ENCODE measurements at regions not wholly inside any gene's neighbourhood (a gene's known extent, or its start where the extent isn't known, plus 50 kb on each side); places are given as distances from the start of the nearest gene placed in this dataset.

DNA sequence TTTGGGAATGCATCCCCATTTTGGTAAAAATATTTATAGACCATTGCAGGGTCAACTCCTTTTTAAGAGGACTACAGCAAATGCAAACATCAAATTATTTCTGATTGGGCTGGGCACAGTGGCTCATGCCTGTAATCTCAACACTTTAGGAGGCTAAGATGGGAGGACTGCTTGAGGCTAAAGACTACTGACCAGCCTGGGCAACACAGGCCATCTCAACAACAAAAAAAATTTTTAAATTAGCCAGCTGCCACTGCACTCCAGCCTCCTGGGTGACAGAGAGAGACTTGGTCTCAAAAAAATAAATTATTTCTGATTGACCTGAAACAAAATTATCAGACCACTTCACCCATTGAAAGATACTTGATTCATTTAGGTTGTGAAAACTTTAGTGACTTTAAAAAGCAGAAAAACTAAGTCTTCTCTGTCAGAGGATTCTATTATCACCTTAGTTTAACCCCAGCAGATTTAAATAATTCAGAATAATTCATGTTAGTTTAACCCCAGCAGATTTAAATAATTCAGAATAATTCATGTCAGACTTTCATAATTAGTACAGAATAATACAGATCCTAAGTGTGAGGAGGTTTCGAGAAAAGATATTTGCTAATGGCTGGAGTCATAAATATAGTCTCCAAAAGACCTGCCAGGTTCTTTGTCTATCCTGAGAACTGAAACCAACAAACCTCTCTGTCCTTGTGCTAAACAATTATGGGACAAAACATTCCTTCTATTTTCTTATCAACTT lies 183.6 kb upstream of the STT3B start:
- H3K27me3 ChIP-seq, result no peaks in the 10 kb centered on the region
- H3K27ac ChIP-seq, result no peak overlapping the region
- DNase-seq, result no peak
- H3K9me3 ChIP-seq, result no peaks in the 10 kb centered on the region
- H3K4me3 ChIP-seq, result no peak overlapping the region
- H3K4me1 ChIP-seq, result no peaks in the 10 kb centered on the region
- intact Hi-C loops (cut with DNase I), result no loop called here
- TF ChIP-seq, protein P1, sequence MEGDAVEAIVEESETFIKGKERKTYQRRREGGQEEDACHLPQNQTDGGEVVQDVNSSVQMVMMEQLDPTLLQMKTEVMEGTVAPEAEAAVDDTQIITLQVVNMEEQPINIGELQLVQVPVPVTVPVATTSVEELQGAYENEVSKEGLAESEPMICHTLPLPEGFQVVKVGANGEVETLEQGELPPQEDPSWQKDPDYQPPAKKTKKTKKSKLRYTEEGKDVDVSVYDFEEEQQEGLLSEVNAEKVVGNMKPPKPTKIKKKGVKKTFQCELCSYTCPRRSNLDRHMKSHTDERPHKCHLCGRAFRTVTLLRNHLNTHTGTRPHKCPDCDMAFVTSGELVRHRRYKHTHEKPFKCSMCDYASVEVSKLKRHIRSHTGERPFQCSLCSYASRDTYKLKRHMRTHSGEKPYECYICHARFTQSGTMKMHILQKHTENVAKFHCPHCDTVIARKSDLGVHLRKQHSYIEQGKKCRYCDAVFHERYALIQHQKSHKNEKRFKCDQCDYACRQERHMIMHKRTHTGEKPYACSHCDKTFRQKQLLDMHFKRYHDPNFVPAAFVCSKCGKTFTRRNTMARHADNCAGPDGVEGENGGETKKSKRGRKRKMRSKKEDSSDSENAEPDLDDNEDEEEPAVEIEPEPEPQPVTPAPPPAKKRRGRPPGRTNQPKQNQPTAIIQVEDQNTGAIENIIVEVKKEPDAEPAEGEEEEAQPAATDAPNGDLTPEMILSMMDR (IDR thresholded peaks at IDR 0.05), result no peak
- ATAC-seq, result no peak
- no peaks in the 10 kb centered on the region for H3K36me3 ChIP-seq

DNA sequence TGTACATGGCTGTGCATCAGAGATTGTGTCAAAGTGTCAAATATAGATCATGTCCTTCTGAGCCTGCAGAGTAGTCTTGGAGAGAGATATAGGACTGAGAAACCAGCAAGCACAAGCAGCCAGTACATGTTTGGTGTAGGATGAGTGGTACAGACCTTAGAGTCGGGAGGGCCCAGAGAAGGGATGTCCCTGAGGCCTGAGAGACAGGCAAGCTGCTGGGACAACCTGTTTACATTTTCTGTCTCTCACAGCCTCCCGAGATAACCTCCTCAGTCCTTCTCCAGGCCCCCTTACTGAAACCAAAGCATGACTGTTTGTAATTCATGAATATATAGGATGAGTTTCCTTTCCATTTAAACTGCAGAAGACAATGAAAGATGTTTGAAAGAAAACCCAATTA lies 182.4 kb upstream of the STT3B start:
- intact Hi-C loops (cut with DNase I), result no loop called here
- H3K36me3 ChIP-seq, result no peaks in the 10 kb centered on the region
- no peaks in the 10 kb centered on the region for H3K9me3 ChIP-seq
- no peaks in the 10 kb centered on the region for H3K27me3 ChIP-seq
- no peak overlapping the region for H3K4me3 ChIP-seq
- DNase-seq (no peak), ATAC-seq (no peak)
- H3K4me1 ChIP-seq, result no peaks in the 10 kb centered on the region
- TF ChIP-seq, protein P1 (IDR thresholded peaks at IDR 0.05), result no peak
- H3K27ac ChIP-seq, result no peak overlapping the region

DNA sequence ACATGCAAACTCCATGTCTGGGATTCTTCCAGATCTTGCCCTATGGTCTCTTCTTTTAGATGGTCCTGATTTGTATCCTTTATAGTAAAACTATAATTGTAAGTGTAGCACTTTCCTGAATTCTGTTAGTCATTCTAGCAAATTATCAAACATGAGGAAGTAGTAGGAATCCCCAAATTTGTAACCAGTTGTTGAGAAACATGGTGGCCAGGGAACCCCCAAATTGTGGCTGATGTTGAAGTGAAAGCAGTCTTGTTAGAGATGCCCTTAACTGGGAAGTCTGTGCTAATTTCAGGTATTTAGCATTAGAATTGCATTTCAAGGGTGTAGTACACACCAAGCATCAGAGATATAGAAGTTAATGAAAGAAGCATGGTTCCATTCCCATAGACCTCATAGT lies 180.4 kb upstream of the STT3B start:
- TF ChIP-seq, protein P1 (IDR thresholded peaks at IDR 0.05), result no peak
- intact Hi-C loops (cut with DNase I), result no loop called here
- no peak overlapping the region for H3K4me3 ChIP-seq
- H3K9me3 ChIP-seq, result no peaks in the 10 kb centered on the region
- H3K27me3 ChIP-seq, result no peaks in the 10 kb centered on the region
- H3K4me1 ChIP-seq, result no peaks in the 10 kb centered on the region
- no peak for ATAC-seq
- H3K27ac ChIP-seq, result no peak overlapping the region
- H3K36me3 ChIP-seq, result no peaks in the 10 kb centered on the region
- no peak for DNase-seq

GRCh38 chr3:31353166-31353565 lies 179.6 kb upstream of the STT3B start:
- Histone ChIP-seq H3K9me3 (no peaks in the 10 kb centered on the region), H3K4me3 (no peak overlapping the region), H3K27ac (no peak overlapping the region), H3K27me3 (no peaks in the 10 kb centered on the region), H3K36me3 (no peaks in the 10 kb centered on the region), H3K4me1 (no peaks in the 10 kb centered on the region)
- ATAC-seq (no peak), DNase-seq (no peak)
- intact Hi-C loops (cut with DNase I), result no loop called here
- TF ChIP-seq, protein P1 (IDR thresholded peaks at IDR 0.05), result no peak

DNA sequence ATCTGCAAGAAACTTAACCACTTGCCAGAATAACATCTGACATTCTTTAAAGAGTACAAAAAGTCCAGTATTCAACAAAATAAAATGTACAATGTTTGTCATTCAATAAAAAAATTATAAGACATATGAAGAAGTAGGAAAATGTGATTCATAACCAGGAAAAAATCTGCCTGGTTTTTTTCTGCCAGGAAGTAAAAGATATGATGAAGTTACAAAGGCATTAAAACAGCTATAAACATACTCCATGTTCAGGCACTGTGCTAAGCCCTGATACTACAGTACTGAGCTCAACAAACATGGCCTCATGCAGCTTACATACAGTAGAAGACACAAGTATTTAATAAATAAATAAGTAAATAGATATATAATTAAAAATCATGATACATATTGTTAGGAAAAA lies 178.4 kb upstream of the STT3B start:
- TF ChIP-seq, protein P1 (IDR thresholded peaks at IDR 0.05), result no peak
- intact Hi-C loops (cut with DNase I), result no loop called here

DNA sequence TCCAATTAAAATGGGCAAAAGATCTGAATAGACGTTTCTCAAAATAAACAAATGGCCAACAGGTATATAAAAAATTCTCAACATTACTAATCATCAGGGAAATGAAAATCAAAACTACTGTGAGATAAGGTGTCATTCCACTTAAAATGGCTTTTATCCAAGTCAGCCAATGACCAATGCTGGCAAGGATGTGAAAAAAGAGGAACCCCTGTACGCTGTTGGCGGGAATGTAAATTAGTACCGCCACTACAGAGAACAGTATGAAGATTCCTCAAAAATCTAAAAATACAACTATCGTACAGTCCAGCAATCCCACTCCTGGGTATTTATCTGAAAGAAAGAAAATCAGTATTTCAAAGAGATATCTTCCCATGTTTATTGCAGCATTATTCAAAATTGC lies 176.9 kb upstream of the STT3B start:
- H3K27me3 ChIP-seq, result no peaks in the 10 kb centered on the region
- TF ChIP-seq, protein P1 (IDR thresholded peaks at IDR 0.05), result no peak
- H3K4me1 ChIP-seq, result no peaks in the 10 kb centered on the region
- no peaks in the 10 kb centered on the region for H3K9me3 ChIP-seq
- no peaks in the 10 kb centered on the region for H3K36me3 ChIP-seq
- no peak overlapping the region for H3K27ac ChIP-seq
- ATAC-seq (no peak), DNase-seq (no peak)
- H3K4me3 ChIP-seq, result no peak overlapping the region
- intact Hi-C loops (cut with DNase I), result no loop called here

More for the DNA sequence above, 178.4 kb upstream of the STT3B start:
- ATAC-seq, result no peak
- no peaks in the 10 kb centered on the region for H3K4me1 ChIP-seq
- no peak overlapping the region for H3K27ac ChIP-seq
- no peak overlapping the region for H3K4me3 ChIP-seq
- H3K36me3 ChIP-seq, result no peaks in the 10 kb centered on the region
- DNase-seq, result no peak
- H3K9me3 ChIP-seq, result no peaks in the 10 kb centered on the region
- H3K27me3 ChIP-seq, result no peaks in the 10 kb centered on the region
